OCI-LY3 (cell line): ENCODE measurements at regions not wholly inside any gene's neighbourhood (a gene's known extent, or its start where the extent isn't known, plus 50 kb on each side); places are given as distances from the start of the nearest gene placed in this dataset.

Source experiments
- H2AFZ ChIP-seq: fragments of 200-600, 300-600 bp; shearing (Covaris generic); 2 replicates; pipeline ENCODE4 v1.6.0; 2014; ENCODE audit warnings: antibody characterized with exemption, low read depth, low read length
- H3K27ac ChIP-seq: fragments of 200-600, 300-600 bp; sonication (generic); 2 replicates; pipeline ENCODE4 v1.5.1; 2014; ENCODE audit warnings: mild to moderate bottlenecking, low read length, moderate library complexity, mixed read lengths
- H3K27me3 ChIP-seq: fragments of 200-600, 300-600 bp; sonication (generic); 2 replicates; pipeline ENCODE4 v1.6.1; 2014; ENCODE audit warnings: low read depth, low read length, mixed read lengths
- H3K36me3 ChIP-seq: fragments of 200-600, 300-600 bp; sonication (generic); replicated peaks from 2 replicates; pipeline ENCODE3; 2014; ENCODE audit warnings: low read depth, low read length, mixed read lengths
- H3K4me1 ChIP-seq: fragments of 300-600, 200-600 bp; sonication (generic); 2 replicates; pipeline ENCODE4 v1.6.1; 2014; ENCODE audit warnings: low read length, mixed read lengths
- H3K4me2 ChIP-seq: fragments of 200-600, 300-600 bp; sonication (generic); 2 replicates; pipeline ENCODE4 v1.6.1; 2014; ENCODE audit warnings: low read length, mixed read lengths
- H3K4me3 ChIP-seq: fragments of 300-600, 200-600 bp; sonication (generic); 2 replicates; pipeline ENCODE4 v1.5.1; 2014; ENCODE audit warnings: antibody characterized with exemption, mild to moderate bottlenecking, low read length, moderate library complexity
- H3K79me2 ChIP-seq: fragments of 300-600, 200-600 bp; shearing (Covaris generic); 2 replicates; pipeline ENCODE4 v1.6.1; 2014; ENCODE audit warnings: mild to moderate bottlenecking, low read length, mixed read lengths
- H3K9ac ChIP-seq: fragments of 300-600, 200-600 bp; shearing (Covaris generic); 2 replicates; pipeline ENCODE4 v1.6.0; 2014; ENCODE audit warnings: mild to moderate bottlenecking, low read length, moderate library complexity
- H3K9me3 ChIP-seq: fragments of 200-600, 300-600 bp; shearing (Covaris generic); 2 replicates; pipeline ENCODE4 v1.6.1; 2014; ENCODE audit warnings: low read length, mixed read lengths; ENCODE audit not compliant: insufficient read depth
- H4K20me1 ChIP-seq: fragments of 200-600, 300-600 bp; sonication (generic); 2 replicates; pipeline ENCODE4 v1.6.1; 2016; ENCODE audit warnings: low read length, mixed read lengths; ENCODE audit not compliant: insufficient read depth
- CTCF ChIP-seq: fragments of 200-600, 300-600 bp; sonication (generic); IDR thresholded peaks from 2 replicates; pipeline ENCODE4 v1.5.1; 2014; ENCODE audit warnings: antibody characterized with exemption, low read length, low read depth
- EZH2phosphoT487 ChIP-seq: fragments of 200-600 bp; shearing (Covaris generic); IDR thresholded peaks from 2 replicates; pipeline ENCODE4 v1.6.1; 2018; ENCODE audit warnings: antibody characterized with exemption, mixed run types, low read depth

GRCh38 chr11:80443177-80443576 is 1002.3 kb upstream of the TENM4 start:
- Histone ChIP-seq H3K9ac (no peak overlapping the region), H4K20me1 (no peaks in the 10 kb centered on the region), H2AFZ (no peak overlapping the region), H3K4me3 (no peak overlapping the region), H3K4me2 (no peak overlapping the region), H3K9me3 (no peaks in the 10 kb centered on the region), H3K27me3 (no peaks in the 10 kb centered on the region), H3K4me1 (peaks cover 12% of the 10 kb centered on the region), H3K79me2 (no peaks in the 10 kb centered on the region), H3K27ac (no peak overlapping the region), H3K36me3 (no peaks in the 10 kb centered on the region)
- no peak for TF ChIP-seq EZH2phosphoT487
- TF ChIP-seq CTCF = no peak

GRCh38 chr11:80441821-80442220 is 1001.0 kb upstream of the TENM4 start:
- no peaks in the 10 kb centered on the region for H4K20me1 ChIP-seq
- no peak overlapping the region for H3K9ac ChIP-seq
- no peaks in the 10 kb centered on the region for H3K9me3 ChIP-seq
- H3K36me3 ChIP-seq = no peaks in the 10 kb centered on the region
- H3K4me3 ChIP-seq = no peak overlapping the region
- TF ChIP-seq CTCF (no peak), EZH2phosphoT487 (no peak)
- H3K27ac ChIP-seq = no peak overlapping the region
- no peaks in the 10 kb centered on the region for H3K27me3 ChIP-seq
- no peaks in the 10 kb centered on the region for H3K79me2 ChIP-seq
- H2AFZ ChIP-seq = no peak overlapping the region
- H3K4me2 ChIP-seq = no peak overlapping the region
- peaks cover 12% of the 10 kb centered on the region for H3K4me1 ChIP-seq

GRCh38 chr11:80440835-80441234 is 1000.0 kb upstream of the TENM4 start:
- H3K36me3 ChIP-seq = no peaks in the 10 kb centered on the region
- no peaks in the 10 kb centered on the region for H4K20me1 ChIP-seq
- no peaks in the 10 kb centered on the region for H3K9me3 ChIP-seq
- no peaks in the 10 kb centered on the region for H3K27me3 ChIP-seq
- H2AFZ ChIP-seq = no peak overlapping the region
- H3K4me3 ChIP-seq = no peak overlapping the region
- peaks cover 12% of the 10 kb centered on the region for H3K4me1 ChIP-seq
- H3K79me2 ChIP-seq = no peaks in the 10 kb centered on the region
- H3K27ac ChIP-seq = no peak overlapping the region
- H3K9ac ChIP-seq = no peak overlapping the region
- no peak overlapping the region for H3K4me2 ChIP-seq
- TF ChIP-seq CTCF = no peak
- TF ChIP-seq EZH2phosphoT487 = no peak

GRCh38 chr11:80436547-80436946 is 995.7 kb upstream of the TENM4 start:
- H3K9ac ChIP-seq = no peak overlapping the region
- no peak overlapping the region for H3K4me3 ChIP-seq
- H3K4me2 ChIP-seq = no peak overlapping the region
- H3K79me2 ChIP-seq = no peaks in the 10 kb centered on the region
- TF ChIP-seq CTCF (no peak), EZH2phosphoT487 (no peak)
- no peaks in the 10 kb centered on the region for H3K4me1 ChIP-seq
- H3K27me3 ChIP-seq = no peaks in the 10 kb centered on the region
- no peak overlapping the region for H2AFZ ChIP-seq
- no peak overlapping the region for H3K27ac ChIP-seq
- H3K9me3 ChIP-seq = no peaks in the 10 kb centered on the region
- no peaks in the 10 kb centered on the region for H3K36me3 ChIP-seq
- H4K20me1 ChIP-seq = no peaks in the 10 kb centered on the region
